GM23338 (cell line): ENCODE measurements at regions not wholly inside any gene's neighbourhood (a gene's known extent, or its start where the extent isn't known, plus 50 kb on each side); places are given as distances from the start of the nearest gene placed in this dataset.

Experiments used
- ATAC-seq: fragments of 200-7000 bp; cut with Tn5 transposase; 3 replicates; pipeline ENCODE4 v1.9.1; 2020
- DNase-seq: peaks from one replicate; pipeline ENCODE4 v3.0.0-alpha.2; 2015; ENCODE audit warnings: low spot score
- H2AFZ ChIP-seq: fragments of 200-600 bp; sonication (generic); 2 replicates; pipeline ENCODE4 v1.8.0; 2016; ENCODE audit warnings: antibody characterized with exemption, mild to moderate bottlenecking, moderate library complexity
- H3F3A ChIP-seq: fragments of 200-600 bp; sonication (generic); replicated peaks from 2 replicates; pipeline ENCODE4 v1.8.0; 2017; ENCODE audit warnings: antibody characterized with exemption, mixed run types, low read depth
- H3K27ac ChIP-seq: fragments of 200-600 bp; sonication (generic); 2 replicates; pipeline ENCODE4 v1.6.1; 2016; ENCODE audit warnings: low read depth
- H3K27me3 ChIP-seq: fragments of 200-600 bp; sonication (generic); 2 replicates; pipeline ENCODE4 v1.8.0; 2016; ENCODE audit warnings: mild to moderate bottlenecking, mixed run types, moderate library complexity; ENCODE audit not compliant: insufficient read depth
- H3K36me3 ChIP-seq: fragments of 200-600 bp; sonication (generic); 2 replicates; pipeline ENCODE4 v1.8.0; 2016; ENCODE audit warnings: mild to moderate bottlenecking; ENCODE audit not compliant: insufficient read depth
- H3K4me1 ChIP-seq: fragments of 200-600 bp; sonication (generic); 2 replicates; pipeline ENCODE4 v1.8.0; 2016; ENCODE audit warnings: mild to moderate bottlenecking, moderate library complexity; ENCODE audit not compliant: insufficient read depth
- H3K4me2 ChIP-seq: fragments of 200-600 bp; sonication (generic); 2 replicates; pipeline ENCODE4 v1.7.1; 2017; ENCODE audit warnings: mixed run types
- H3K4me3 ChIP-seq: fragments of 200-600 bp; sonication (generic); 2 replicates; pipeline ENCODE4 v1.6.1; 2016; ENCODE audit warnings: mixed run types
- H3K79me2 ChIP-seq: fragments of 200-600 bp; sonication (generic); replicated peaks from 2 replicates; pipeline ENCODE4 v1.8.0; 2017; ENCODE audit warnings: mild to moderate bottlenecking; ENCODE audit not compliant: insufficient read depth
- H3K9me2 ChIP-seq: fragments of 200-600 bp; sonication (generic); 2 replicates; pipeline ENCODE4 v1.8.0; 2017; ENCODE audit not compliant: insufficient read depth
- H4K20me1 ChIP-seq: fragments of 200-600 bp; sonication (generic); replicated peaks from 2 replicates; pipeline ENCODE4 v1.8.0; 2017; ENCODE audit warnings: mild to moderate bottlenecking; ENCODE audit not compliant: insufficient read depth
- H3K27ac Mint-ChIP-seq: 2 replicates; pipeline ENCODE4 v1.8.0; 2020; ENCODE audit warnings: inconsistent platforms, mild to moderate bottlenecking, moderate library complexity, mixed read lengths
- H3K27me3 Mint-ChIP-seq: 3 replicates; pipeline ENCODE4 v1.8.0; 2022; ENCODE audit warnings: low read depth, mild to moderate bottlenecking, moderate library complexity, mixed read lengths, inconsistent platforms; ENCODE audit not compliant: insufficient read depth, poor library complexity
- H3K36me3 Mint-ChIP-seq: 3 replicates; pipeline ENCODE4 v1.8.0; 2021; ENCODE audit warnings: low read depth, mild to moderate bottlenecking, inconsistent platforms, moderate library complexity, mixed read lengths
- H3K4me1 Mint-ChIP-seq: 3 replicates; pipeline ENCODE4 v1.8.0; 2020; ENCODE audit warnings: mild to moderate bottlenecking, inconsistent platforms, mixed read lengths
- H3K4me3 Mint-ChIP-seq: 3 replicates; pipeline ENCODE4 v1.8.0; 2021; ENCODE audit warnings: moderate library complexity, mild to moderate bottlenecking, inconsistent platforms, mixed read lengths
- H3K9me3 Mint-ChIP-seq: 3 replicates; pipeline ENCODE4 v1.8.0; 2020; ENCODE audit warnings: moderate library complexity, mild to moderate bottlenecking, inconsistent platforms, mixed read lengths
- CREB1 ChIP-seq: fragments of 250-450 bp; sonication (Bioruptor Pico); IDR thresholded peaks from 2 replicates; pipeline ENCODE4 v1.5.0; 2020; ENCODE audit warnings: low read depth, mild to moderate bottlenecking, moderate library complexity
- ETS1 ChIP-seq: IDR thresholded peaks from 2 replicates; pipeline ENCODE4 v1.6.1; 2016; ENCODE audit warnings: antibody characterized with exemption
- EZH2 ChIP-seq: fragments of 200-600 bp; sonication (generic); IDR thresholded peaks from one replicate; pipeline ENCODE4 v1.8.0; 2017; ENCODE audit warnings: antibody characterized with exemption, mild to moderate bottlenecking, low read depth; ENCODE audit not compliant: unreplicated experiment
- EZH2phosphoT487 ChIP-seq: fragments of 200-600 bp; sonication (generic); IDR thresholded peaks from one replicate; pipeline ENCODE4 v1.8.1; 2018; ENCODE audit warnings: antibody characterized with exemption; ENCODE audit not compliant: unreplicated experiment
- POLR2AphosphoS5 ChIP-seq: IDR thresholded peaks from 2 replicates; pipeline ENCODE4 v1.6.1; 2016; ENCODE audit warnings: antibody characterized with exemption, low read depth
- ZNF114 ChIP-seq: fragments of 250-450 bp; sonication (Bioruptor Pico); IDR thresholded peaks from 2 replicates; pipeline ENCODE4 v1.5.0; 2020; ENCODE audit warnings: mild to moderate bottlenecking, moderate library complexity
- ZNF462 ChIP-seq: fragments of 250-450 bp; sonication (Bioruptor Pico); IDR thresholded peaks from 2 replicates; pipeline ENCODE4 v1.5.0; 2020; ENCODE audit warnings: mild to moderate bottlenecking, moderate library complexity

- no peak overlapping the region for H3K27ac Mint-ChIP-seq
- no peaks in the 10 kb centered on the region for H3K9me3 Mint-ChIP-seq
- no peak overlapping the region for H3K4me3 Mint-ChIP-seq
- Histone ChIP-seq H4K20me1 (no peaks in the 10 kb centered on the region), H3K4me2 (no peak overlapping the region), H3K27ac (no peak overlapping the region), H3K4me3 (no peak overlapping the region), H2AFZ (no peak overlapping the region), H3K36me3 (no peaks in the 10 kb centered on the region), H3K9me2 (no peaks in the 10 kb centered on the region), H3K27me3 (no peaks in the 10 kb centered on the region), H3K79me2 (no peaks in the 10 kb centered on the region), H3K4me1 (no peaks in the 10 kb centered on the region), H3F3A (no peaks in the 10 kb centered on the region)
- H3K4me1 Mint-ChIP-seq, result peaks cover 12% of the 10 kb centered on the region
- H3K27me3 Mint-ChIP-seq, result peaks cover 7% of the 10 kb centered on the region
- DNase-seq (no peak), ATAC-seq (no peak)
- no peaks in the 10 kb centered on the region for H3K36me3 Mint-ChIP-seq
- TF ChIP-seq EZH2 (no peak), ZNF114 (CRISPR knock-in tag) (no peak), POLR2AphosphoS5 (no peak), CREB1 (CRISPR knock-in tag) (no peak), ETS1 (no peak), ZNF462 (CRISPR knock-in tag) (no peak), EZH2phosphoT487 (no peak)
These were observed 52.1 kb upstream of the F3 start for GRCh38 chr1:94593611-94594010.
